ENCODE measurements at regions not wholly inside any gene's neighbourhood (a gene's known extent, or its start where the extent isn't known, plus 50 kb on each side); places are given as distances from the start of the nearest gene placed in this dataset.

GRCh38 chr12:124210991-124211577 lies 83.8 kb upstream of the RFLNA start:
- Histone ChIP-seq H3K9me3 (peaks cover 0 to 26% (median 4%) of the 10 kb centered on the region in 4 donors), H3K27ac (no peak overlapping the region), H3K27me3 (no peaks in the 10 kb centered on the region), H3K36me3 (no peaks in the 10 kb centered on the region), H3K4me3 (no peak overlapping the region), H3K4me1 (no peaks in the 10 kb centered on the region)
- 80 to 87% methylated on average over 4 of the region's 4 CpGs for WGBS, 2 donors
- DNase-seq (ENCODE audit: low spot score in 2 of 2), result no peak
- TF ChIP-seq POLR2A (IDR thresholded peaks at IDR 0.05), result no peak
- no peak for TF ChIP-seq CTCF (IDR thresholded peaks at IDR 0.05)
- TF ChIP-seq EP300 (IDR thresholded peaks at IDR 0.05), result no peak

DNA sequence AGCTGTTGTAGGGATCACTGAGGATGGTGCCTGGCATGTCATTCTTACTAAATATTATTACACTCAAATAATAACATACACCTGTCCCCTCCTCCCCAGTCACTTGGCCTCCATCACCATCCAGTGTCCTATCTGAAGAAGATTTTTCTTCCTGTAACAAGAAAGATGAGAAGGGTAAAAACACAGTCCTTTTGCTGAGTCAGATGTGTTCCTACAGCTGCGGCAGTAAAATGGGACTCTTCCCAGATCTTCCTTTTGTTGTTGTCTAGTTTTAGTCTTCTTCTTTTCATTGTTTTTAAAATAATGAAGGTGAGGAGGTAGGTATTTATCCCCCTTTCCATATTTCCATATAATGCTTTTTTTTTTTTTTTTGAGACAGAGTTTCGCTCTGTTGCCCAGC lies 83.1 kb upstream of the RFLNA start:
- no peak for TF ChIP-seq CTCF (IDR thresholded peaks at IDR 0.05)
- no peak for TF ChIP-seq POLR2A (IDR thresholded peaks at IDR 0.05)
- no peak for TF ChIP-seq EP300 (IDR thresholded peaks at IDR 0.05)
- Histone ChIP-seq H3K4me3 (no peak overlapping the region), H3K36me3 (no peaks in the 10 kb centered on the region), H3K27me3 (no peaks in the 10 kb centered on the region), H3K4me1 (no peaks in the 10 kb centered on the region), H3K9me3 (peaks cover 0 to 22% (median 4%) of the 10 kb centered on the region in 4 donors), H3K27ac (no peak overlapping the region)
- 94 to 95% methylated on average over 2 of the region's 2 CpGs for WGBS, 2 donors
- DNase-seq (ENCODE audit: low spot score in 2 of 2), result no peak

DNA sequence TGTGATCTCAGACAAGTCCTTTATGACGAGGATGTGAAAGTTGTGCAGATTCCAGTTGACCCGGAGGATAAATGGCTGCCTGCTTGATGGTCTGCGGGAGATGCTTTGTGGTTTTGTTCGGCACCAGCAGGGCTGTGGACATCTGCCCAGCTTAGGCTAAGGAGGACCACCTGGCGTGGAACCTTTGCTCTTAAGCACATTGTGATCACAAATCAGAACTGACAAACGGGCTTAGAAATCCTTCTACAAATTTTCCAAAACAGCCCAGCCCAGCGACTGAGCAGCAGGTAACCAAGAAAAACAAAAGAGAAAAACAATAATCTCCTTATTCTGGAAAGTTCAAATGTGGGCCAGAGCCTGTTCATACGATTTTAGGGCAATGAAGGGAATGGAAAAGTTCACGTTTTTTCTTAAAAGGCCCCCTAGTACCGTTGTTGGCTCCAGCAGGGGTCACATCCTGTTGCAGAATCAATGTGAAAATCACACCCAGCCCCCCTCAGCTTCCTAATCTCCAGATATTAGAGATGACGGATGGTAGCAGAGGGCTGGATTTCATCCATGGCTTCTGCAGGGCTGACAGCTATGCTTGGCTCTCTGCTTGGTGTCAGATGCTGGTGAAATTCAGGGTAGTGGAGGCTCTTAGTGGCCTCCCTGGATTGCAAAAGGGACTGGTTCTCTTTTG lies 81.1 kb upstream of the RFLNA start:
- WGBS, 2 donors, result 38 to 46% methylated on average over 11 of the region's 11 CpGs
- TF ChIP-seq POLR2A (IDR thresholded peaks at IDR 0.05) (no peak), CTCF (IDR thresholded peaks at IDR 0.05) (no peak), EP300 (IDR thresholded peaks at IDR 0.05) (no peak)
- Histone ChIP-seq H3K27me3 (no peaks in the 10 kb centered on the region), H3K36me3 (no peaks in the 10 kb centered on the region), H3K9me3 (peaks cover 0 to 22% (median 4%) of the 10 kb centered on the region in 4 donors), H3K27ac (no peak overlapping the region), H3K4me1 (peaks cover 0 to 5% (median 0%) of the 10 kb centered on the region in 4 donors), H3K4me3 (no peak overlapping the region)
- DNase-seq (ENCODE audit: low spot score in 2 of 2), result no peak

DNA sequence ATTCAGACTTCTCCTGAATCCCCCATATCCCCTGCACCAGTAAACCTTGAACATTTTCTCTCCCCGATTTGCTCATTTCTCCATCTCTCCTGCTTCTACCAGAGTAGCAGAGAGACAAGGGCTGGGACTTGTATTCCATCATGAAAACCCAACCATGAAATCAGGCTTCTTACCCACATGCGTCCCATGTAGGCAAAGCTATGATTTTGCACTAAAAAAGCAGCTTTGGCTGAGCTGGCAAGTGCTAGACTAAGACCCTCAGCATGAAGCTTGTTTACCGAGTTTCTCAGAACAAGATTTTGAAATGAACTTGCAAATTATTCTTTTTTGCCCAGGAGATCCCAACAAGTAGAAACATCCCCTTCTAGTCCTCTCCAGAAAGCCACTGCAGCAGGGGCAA lies 80.3 kb upstream of the RFLNA start:
- Histone ChIP-seq H3K9me3 (peaks cover 0 to 22% (median 4%) of the 10 kb centered on the region in 4 donors), H3K4me3 (no peak overlapping the region), H3K4me1 (peaks cover 0 to 5% (median 0%) of the 10 kb centered on the region in 4 donors), H3K36me3 (no peaks in the 10 kb centered on the region), H3K27me3 (no peaks in the 10 kb centered on the region), H3K27ac (no peak overlapping the region)
- 94 to 99% methylated on average over 3 of the region's 3 CpGs for WGBS, 2 donors
- no peak for DNase-seq (ENCODE audit: low spot score in 2 of 2)
- TF ChIP-seq POLR2A (IDR thresholded peaks at IDR 0.05) (no peak), EP300 (IDR thresholded peaks at IDR 0.05) (no peak), CTCF (IDR thresholded peaks at IDR 0.05) (no peak)

- Histone ChIP-seq H3K4me3 (peak overlapping the region in 1 of 4 donors; percentile 19), H3K36me3 (no peaks in the 10 kb centered on the region), H3K27ac (no peak overlapping the region), H3K27me3 (no peaks in the 10 kb centered on the region), H3K4me1 (peaks cover 0 to 5% (median 0%) of the 10 kb centered on the region in 4 donors), H3K9me3 (peaks cover 0 to 22% (median 6%) of the 10 kb centered on the region in 4 donors)
- TF ChIP-seq EP300 (IDR thresholded peaks at IDR 0.05), result no peak
- TF ChIP-seq CTCF (IDR thresholded peaks at IDR 0.05), result no peak
- TF ChIP-seq POLR2A (IDR thresholded peaks at IDR 0.05), result no peak
- no peak for DNase-seq (ENCODE audit: low spot score in 2 of 2)
- 76 to 80% methylated on average over 10 of the region's 10 CpGs for WGBS, 2 donors
These were observed 77.9 kb upstream of the RFLNA start for GRCh38 chr12:124216966-124217365.

Data from tibial nerve (tissue), 4 donors.